ENCODE measurements at regions not wholly inside any gene's neighbourhood (a gene's known extent, or its start where the extent isn't known, plus 50 kb on each side); places are given as distances from the start of the nearest gene placed in this dataset.

DNA sequence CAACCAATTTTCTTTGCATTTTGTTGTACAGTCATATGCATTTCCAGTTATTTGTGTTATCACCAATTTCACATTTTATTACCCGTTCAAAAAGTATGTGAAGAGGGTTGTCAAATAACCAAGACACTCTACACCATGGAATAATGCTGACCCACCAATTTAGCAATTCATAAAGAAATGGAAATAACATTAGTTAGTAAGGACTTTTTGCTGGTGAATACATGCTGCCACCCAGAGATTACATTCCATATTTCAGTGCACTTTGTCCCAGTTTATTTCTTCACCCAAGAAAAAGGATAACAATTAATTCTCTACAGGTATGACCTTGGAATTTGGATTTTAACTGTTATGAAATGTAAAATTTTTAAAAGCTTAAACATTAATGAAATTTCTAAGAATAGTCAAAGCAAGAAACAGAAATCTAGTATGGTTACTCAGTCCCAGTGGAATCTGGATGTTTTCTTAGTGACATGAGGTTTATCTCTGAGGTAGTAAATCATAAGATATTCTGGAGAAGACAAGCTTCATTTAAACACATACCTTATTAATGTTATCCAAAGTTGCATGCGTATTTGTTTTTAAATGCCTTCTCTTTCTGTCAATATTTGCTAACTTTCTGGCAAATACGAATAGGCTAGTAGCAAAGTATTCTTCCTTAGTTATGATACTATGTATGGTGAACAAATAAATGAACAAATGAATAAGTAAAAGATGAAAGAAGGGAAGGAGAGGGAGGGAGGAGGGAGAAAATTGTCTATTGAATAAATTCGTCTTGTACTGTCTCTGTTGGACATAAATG is 100.6 kb downstream of the CETN3 start:
- Histone ChIP-seq H3K4me2 (ENCODE audit: low read length) (no peak overlapping the region), H3K27me3 (ENCODE audit: control insufficient read depth, insufficient read depth, low read length) (no peaks in the 10 kb centered on the region), H2AFZ (no peak overlapping the region), H3K79me2 (no peaks in the 10 kb centered on the region), H3K9ac (no peak overlapping the region), H3K9me3 (ENCODE audit: control insufficient read depth, low read length) (no peaks in the 10 kb centered on the region), H3K36me3 (ENCODE audit: control insufficient read depth, insufficient read depth, low read length) (no peaks in the 10 kb centered on the region), H3K4me3 (ENCODE audit: low read depth, low read length) (no peak overlapping the region), H3K4me1 (no peaks in the 10 kb centered on the region), H3K27ac (no peak overlapping the region)
- TF ChIP-seq CTCF (IDR thresholded peaks at IDR 0.05) = no peak

DNA sequence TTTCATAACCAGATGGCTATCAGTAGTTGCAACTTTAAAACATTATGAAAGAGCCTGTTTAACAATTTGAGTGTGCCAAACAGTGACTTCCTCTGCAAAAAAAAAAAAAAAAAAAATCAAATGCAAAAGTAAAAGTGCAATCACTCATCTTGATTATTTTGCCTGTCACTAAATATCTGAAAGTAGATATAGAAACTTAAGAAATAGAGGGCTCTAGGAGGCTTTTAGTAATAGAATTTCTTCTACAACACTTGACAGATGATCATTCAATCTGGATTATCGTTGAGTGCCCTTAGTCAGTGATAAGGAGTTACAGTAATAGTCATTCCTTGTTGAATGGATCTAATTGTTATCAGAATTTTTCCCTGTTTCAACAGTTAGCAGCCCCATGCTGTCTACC is 101.8 kb downstream of the CETN3 start:
- no peak for TF ChIP-seq CTCF (IDR thresholded peaks at IDR 0.05)
- H3K79me2 ChIP-seq = no peaks in the 10 kb centered on the region
- no peak overlapping the region for H3K4me3 ChIP-seq (ENCODE audit: low read depth, low read length)
- no peaks in the 10 kb centered on the region for H3K4me1 ChIP-seq
- H3K9ac ChIP-seq = no peak overlapping the region
- H3K4me2 ChIP-seq (ENCODE audit: low read length) = no peak overlapping the region
- H2AFZ ChIP-seq = no peak overlapping the region
- no peak overlapping the region for H3K27ac ChIP-seq
- H3K36me3 ChIP-seq (ENCODE audit: control insufficient read depth, insufficient read depth, low read length) = no peaks in the 10 kb centered on the region
- no peaks in the 10 kb centered on the region for H3K27me3 ChIP-seq (ENCODE audit: control insufficient read depth, insufficient read depth, low read length)
- no peaks in the 10 kb centered on the region for H3K9me3 ChIP-seq (ENCODE audit: control insufficient read depth, low read length)

GRCh38 chr5:90307322-90307721 is 102.2 kb downstream of the CETN3 start:
- H3K9me3 ChIP-seq (ENCODE audit: control insufficient read depth, low read length) = no peaks in the 10 kb centered on the region
- H2AFZ ChIP-seq = no peak overlapping the region
- no peaks in the 10 kb centered on the region for H3K79me2 ChIP-seq
- H3K4me2 ChIP-seq (ENCODE audit: low read length) = no peak overlapping the region
- no peak overlapping the region for H3K27ac ChIP-seq
- no peak overlapping the region for H3K4me3 ChIP-seq (ENCODE audit: low read depth, low read length)
- no peak overlapping the region for H3K9ac ChIP-seq
- no peaks in the 10 kb centered on the region for H3K36me3 ChIP-seq (ENCODE audit: control insufficient read depth, insufficient read depth, low read length)
- H3K27me3 ChIP-seq (ENCODE audit: control insufficient read depth, insufficient read depth, low read length) = no peaks in the 10 kb centered on the region
- H3K4me1 ChIP-seq = no peaks in the 10 kb centered on the region
- no peak for TF ChIP-seq CTCF (IDR thresholded peaks at IDR 0.05)

DNA sequence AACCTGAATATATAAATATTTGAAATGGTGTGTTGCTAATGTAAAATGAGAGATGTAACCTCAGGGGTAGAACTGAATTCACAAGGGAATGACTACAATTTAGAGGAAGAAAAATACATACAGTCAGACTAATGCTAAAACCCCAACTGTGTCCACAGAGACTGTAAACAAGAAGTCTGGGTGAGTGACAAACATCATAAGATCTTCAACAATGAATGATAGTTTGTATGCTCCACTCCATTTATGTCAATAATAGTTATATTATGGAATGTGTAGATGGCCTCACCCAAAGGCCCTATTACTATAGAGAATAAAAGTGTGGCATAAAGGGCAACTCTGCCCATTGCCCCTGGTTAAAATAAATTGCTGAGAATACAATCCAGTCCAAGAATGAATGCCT is 102.9 kb downstream of the CETN3 start:
- no peak overlapping the region for H3K27ac ChIP-seq
- H3K9ac ChIP-seq = no peak overlapping the region
- no peaks in the 10 kb centered on the region for H3K79me2 ChIP-seq
- no peaks in the 10 kb centered on the region for H3K9me3 ChIP-seq (ENCODE audit: control insufficient read depth, low read length)
- H3K27me3 ChIP-seq (ENCODE audit: control insufficient read depth, insufficient read depth, low read length) = no peaks in the 10 kb centered on the region
- H3K4me1 ChIP-seq = no peaks in the 10 kb centered on the region
- no peaks in the 10 kb centered on the region for H3K36me3 ChIP-seq (ENCODE audit: control insufficient read depth, insufficient read depth, low read length)
- H3K4me2 ChIP-seq (ENCODE audit: low read length) = no peak overlapping the region
- no peak overlapping the region for H2AFZ ChIP-seq
- H3K4me3 ChIP-seq (ENCODE audit: low read depth, low read length) = no peak overlapping the region
- no peak for TF ChIP-seq CTCF (IDR thresholded peaks at IDR 0.05)

Data from parathyroid adenoma (tissue), 2 donors.